C1 segment of cervical spinal cord (tissue), 14 donors: ENCODE measurements at regions not wholly inside any gene's neighbourhood (a gene's known extent, or its start where the extent isn't known, plus 50 kb on each side); places are given as distances from the start of the nearest gene placed in this dataset.

ENCODE experiments used
- DNase-seq, 14 donors: peaks; one replicate each; lab custom pipeline; 2025; lab: John Stamatoyannopoulos, UW

DNA sequence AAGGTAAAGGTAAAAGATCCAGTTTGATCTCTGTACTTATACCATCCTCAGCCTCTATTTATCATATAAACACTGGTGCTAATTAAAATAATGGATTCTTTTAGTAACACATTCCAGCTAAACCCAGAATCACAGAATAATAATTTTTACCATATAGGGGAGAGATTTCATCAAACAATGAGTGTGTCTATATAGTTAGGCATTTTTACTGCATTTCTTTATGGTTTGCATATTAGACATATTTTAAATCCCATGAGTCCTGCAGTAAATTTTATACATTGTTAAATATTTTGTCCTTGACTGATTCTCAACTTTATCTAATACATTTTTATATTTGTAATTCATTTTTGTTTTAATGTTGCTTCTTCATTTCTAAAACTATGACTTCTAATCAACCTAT lies 323.7 kb upstream of the AGTR1 start:
- no peak for DNase-seq

DNA sequence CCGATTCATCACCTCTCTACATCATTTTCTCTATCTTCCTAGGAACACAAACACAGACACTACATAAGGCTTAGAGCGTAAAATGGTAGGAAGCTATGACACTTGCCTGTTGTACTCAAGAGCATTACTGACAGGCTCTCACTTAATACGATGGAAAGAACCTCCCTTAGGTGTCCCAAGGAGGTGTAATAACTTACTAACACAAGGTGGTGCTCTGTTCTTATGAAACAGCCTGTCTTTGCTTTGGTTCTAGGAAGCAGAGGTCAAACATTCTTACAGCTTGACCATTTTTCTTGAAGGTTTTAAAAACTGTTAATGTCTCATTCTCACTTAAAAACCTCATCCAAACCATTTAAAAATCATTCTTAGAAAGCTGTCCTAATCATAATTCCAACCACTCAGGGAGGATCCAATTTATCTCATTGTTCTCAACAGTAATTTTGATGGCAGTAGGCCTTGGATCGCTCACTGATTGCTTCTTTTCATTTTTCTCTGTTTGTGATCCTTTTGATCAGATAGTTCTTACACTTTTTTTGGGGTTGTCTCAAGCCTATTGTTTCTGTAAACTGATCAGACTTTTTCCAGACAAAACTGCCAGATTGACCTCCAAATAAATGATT lies 317.8 kb upstream of the AGTR1 start:
- DNase-seq = peak in 1 of 14 donors; percentile 14

DNA sequence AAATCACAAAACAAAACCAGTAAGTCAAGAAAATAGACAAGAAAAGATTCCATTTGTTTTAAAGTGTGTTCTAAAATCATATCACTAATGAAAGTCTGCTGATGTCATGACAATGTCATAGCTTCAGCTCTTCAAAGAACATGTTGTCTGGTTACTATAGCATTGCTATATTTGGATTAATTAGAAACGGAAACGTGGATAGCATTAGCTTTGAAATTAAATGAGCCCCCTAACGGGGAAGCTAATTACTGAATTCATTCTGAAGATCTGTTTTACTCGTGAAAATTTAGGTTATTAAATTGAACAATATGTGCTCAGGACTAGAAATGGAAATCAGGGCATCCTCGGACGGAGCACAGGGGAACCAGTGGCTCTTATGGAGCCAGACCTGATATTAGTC lies 316.7 kb upstream of the AGTR1 start:
- DNase-seq = no peak

DNA sequence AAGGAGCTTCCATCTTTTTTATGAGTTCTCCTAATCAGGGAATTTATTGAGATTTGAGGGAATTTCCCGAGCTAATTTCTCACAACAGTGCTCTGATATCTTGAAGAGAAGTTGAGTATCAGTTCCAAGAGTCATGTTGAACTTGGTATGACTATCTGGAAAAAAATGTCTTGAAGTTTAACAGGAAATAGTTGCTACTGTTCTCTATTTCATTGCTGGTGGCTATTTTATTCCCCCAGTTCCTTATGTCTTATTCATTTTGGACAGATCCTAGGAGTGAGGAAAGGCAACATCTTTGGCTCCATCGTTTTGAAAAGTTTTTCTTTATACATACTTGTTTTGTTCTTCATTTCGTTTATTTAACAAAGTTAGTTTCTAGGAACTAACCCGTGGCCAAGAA lies 307.8 kb upstream of the AGTR1 start:
- DNase-seq = no peak

DNA sequence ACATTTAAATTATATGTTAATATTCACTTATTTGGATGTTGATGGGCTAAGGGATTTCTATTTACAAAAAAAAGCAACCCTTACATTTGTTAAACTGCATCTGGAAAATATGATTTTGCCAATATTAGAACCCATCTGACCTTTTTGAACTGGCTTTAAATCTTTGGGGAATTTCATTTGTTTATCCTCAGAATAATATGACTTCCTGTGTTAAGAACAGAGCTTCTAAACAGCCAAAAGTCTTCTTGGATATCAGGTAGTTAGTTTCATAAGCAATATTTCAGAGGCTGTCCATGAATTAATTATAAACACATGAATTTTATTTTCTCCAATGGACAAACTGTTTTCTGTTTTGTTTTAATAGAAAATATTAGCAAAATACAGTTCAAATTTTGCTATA lies 301.9 kb upstream of the AGTR1 start:
- no peak for DNase-seq

GRCh38 chr3:148400754-148401153 lies 296.9 kb upstream of the AGTR1 start:
- no peak for DNase-seq

DNA sequence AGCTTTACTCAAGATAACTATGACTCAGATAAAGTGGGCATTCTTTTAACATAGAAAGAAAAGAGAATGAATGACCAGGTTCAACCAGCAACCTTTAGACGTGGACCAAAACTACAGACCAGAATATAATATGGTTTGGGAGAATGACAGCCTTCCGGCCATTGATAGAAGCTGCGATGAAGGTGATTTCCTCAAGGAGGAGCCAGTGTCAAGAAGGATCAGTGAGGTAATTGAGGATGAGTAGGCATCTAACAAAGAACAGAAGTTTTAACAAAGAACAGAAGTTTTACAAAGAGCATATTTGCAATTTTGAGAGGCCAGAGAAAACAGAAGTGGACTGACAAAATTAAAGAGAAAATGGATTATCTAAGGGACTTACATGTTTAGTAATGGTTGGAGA lies 289.0 kb upstream of the AGTR1 start:
- no peak for DNase-seq

DNA sequence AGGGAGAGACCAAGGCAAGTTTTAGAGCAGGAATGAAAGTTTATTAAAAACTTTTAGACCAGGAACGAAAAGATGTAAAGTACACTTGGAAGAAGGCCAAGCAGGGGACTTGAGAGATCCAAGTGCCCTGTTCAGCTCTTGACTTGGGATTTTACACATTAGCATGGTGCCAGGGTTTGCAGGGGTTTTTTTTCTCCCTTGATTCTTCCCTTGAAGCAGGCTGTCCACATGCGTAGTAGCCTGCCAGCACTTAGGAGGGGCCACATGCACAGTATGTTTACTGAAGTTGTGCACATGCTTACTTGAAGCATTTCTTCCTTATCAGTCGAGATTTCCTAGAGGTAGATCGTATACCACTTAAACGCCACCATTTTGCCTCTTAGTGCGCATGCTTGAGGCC lies 277.5 kb upstream of the AGTR1 start:
- no peak for DNase-seq

GRCh38 chr3:148428862-148429605 lies 268.7 kb upstream of the AGTR1 start:
- DNase-seq = no peak

GRCh38 chr3:148433665-148434064 lies 264.0 kb upstream of the AGTR1 start:
- peak in 1 of 14 donors; percentile 4 for DNase-seq

DNA sequence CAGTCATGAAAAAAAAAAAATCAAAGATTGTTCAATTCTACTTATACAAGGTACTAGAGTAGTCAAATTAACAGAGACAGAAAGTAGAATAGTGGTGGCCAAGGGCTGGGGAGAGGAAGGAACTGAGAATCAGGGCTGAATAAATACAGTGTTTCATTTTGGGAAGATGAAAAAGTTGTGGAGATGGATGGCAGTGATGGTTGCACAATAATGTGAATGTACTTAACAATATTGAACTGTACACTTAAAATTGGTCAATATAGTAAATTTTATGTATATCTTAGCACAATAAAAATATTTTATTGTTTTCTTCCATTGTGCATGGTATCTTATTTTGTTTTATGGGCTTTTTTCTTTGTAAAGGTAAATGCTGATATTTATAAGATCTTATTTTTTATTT lies 262.2 kb upstream of the AGTR1 start:
- DNase-seq = no peak

GRCh38 chr3:148439254-148439822 lies 258.4 kb upstream of the AGTR1 start:
- no peak for DNase-seq

DNA sequence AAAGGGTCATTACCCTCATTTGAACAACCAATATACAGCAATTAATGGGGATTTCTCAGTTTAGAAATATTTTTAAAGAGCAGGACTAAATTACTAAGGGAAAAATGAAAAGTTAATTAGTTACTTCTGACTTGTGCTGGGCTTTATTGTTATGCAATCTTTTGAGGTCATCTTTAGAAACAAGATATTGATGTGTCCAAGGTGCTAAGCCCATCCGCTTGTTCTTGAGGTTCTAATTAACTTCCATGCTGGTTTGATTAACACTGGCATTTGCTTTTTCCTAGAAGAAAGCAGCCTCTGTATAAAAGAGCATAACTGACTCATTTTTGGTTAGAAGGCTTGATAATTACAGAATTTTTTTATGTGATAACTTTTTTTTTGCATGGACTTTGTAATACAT lies 256.5 kb upstream of the AGTR1 start:
- no peak for DNase-seq

DNA sequence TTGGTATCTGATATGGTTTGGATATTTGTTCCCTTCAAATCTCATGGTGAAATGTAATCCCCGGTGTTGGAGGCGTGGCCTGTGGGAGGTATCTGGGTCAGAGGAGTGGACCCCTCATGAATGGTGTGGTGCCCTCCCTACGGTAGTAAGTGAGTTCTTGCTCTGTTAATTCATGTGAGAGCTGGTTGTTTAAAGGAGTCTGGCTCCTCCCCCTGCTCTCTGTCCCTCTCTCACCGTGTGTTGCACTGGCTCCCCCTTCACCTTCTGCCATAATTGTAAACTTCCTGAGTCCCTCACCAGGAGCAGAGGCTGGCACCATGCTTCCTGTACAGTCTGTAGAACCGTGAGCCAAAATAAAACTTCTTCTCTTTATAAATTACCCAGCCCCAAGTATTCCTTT lies 246.9 kb upstream of the AGTR1 start:
- DNase-seq = no peak

GRCh38 chr3:148451969-148452368 lies 245.7 kb upstream of the AGTR1 start:
- DNase-seq = no peak

GRCh38 chr3:148453781-148454191 lies 243.9 kb upstream of the AGTR1 start:
- DNase-seq = no peak

DNA sequence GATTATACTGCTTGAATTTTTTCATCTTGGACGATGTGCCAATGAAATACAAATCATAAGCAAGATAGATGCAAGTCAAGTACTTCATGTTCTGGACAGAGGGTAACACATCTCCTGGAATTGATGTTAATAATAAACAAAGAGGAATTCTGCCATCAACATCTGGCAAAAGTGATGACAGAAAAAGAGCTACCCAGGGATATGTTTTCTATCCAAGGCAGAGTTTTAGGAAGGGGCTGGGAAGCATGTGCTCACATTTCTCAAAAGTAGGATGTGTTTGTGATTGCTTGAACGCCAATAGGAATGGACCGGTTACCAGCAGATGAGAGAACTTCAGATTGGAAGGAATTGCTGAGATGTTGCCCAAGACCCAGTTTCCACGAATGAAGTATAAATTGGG lies 242.6 kb upstream of the AGTR1 start:
- DNase-seq = no peak

- DNase-seq = no peak
These were observed 239.8 kb upstream of the AGTR1 start for GRCh38 chr3:148457886-148458285.

GRCh38 chr3:148459931-148460513 lies 237.7 kb upstream of the AGTR1 start:
- no peak for DNase-seq

DNA sequence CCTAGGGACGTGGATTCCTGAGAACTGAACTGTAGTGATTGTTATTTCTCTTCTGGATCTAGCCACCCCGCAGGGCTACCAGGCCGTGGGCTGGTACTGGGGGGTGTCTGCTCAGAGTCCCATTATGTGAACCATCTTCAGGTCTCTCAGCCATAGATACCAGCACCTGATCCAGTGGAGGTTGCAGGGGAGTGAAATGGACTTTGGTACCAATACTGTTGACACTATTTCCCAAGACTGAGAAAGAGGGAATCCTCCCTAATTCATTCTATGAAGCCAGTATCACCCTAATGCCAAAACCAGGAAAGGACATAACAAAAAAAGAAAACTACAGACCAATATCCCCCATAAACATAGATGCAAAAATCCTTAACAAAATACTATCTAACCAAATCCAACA lies 237.0 kb upstream of the AGTR1 start:
- no peak for DNase-seq

GRCh38 chr3:148464246-148464645 lies 233.5 kb upstream of the AGTR1 start:
- DNase-seq = no peak

DNA sequence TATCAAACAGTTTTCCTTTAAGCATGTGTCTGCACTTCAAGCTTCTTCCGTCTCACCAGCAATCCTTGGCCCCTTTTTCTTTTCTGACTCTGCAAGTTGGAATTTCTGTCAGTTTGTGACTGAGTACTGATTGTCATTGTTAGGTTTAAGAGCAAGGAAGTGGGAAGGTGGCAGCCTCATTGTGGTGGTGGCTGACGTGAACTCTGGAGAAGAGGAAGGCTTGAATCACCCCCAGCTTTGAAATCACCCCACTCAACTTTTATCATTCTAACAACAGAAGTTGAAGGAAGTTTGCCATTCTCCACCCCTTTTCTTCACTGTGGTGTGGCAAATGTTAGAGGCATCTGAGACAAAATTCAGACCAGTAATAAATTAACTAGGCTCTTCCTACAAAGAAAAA lies 231.6 kb upstream of the AGTR1 start:
- no peak for DNase-seq
